ENCODE measurements at regions not wholly inside any gene's neighbourhood (a gene's known extent, or its start where the extent isn't known, plus 50 kb on each side); places are given as distances from the start of the nearest gene placed in this dataset.

- no peak for TF ChIP-seq EZH2 (IDR thresholded peaks at IDR 0.05; ENCODE audit: low read length, unreplicated experiment)
- TF ChIP-seq, protein P1, sequence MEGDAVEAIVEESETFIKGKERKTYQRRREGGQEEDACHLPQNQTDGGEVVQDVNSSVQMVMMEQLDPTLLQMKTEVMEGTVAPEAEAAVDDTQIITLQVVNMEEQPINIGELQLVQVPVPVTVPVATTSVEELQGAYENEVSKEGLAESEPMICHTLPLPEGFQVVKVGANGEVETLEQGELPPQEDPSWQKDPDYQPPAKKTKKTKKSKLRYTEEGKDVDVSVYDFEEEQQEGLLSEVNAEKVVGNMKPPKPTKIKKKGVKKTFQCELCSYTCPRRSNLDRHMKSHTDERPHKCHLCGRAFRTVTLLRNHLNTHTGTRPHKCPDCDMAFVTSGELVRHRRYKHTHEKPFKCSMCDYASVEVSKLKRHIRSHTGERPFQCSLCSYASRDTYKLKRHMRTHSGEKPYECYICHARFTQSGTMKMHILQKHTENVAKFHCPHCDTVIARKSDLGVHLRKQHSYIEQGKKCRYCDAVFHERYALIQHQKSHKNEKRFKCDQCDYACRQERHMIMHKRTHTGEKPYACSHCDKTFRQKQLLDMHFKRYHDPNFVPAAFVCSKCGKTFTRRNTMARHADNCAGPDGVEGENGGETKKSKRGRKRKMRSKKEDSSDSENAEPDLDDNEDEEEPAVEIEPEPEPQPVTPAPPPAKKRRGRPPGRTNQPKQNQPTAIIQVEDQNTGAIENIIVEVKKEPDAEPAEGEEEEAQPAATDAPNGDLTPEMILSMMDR (conservative IDR thresholded peaks at IDR 0.05; ENCODE audit: low read depth, low read length): no peak
- TF ChIP-seq EZH2phosphoT487 (IDR thresholded peaks at IDR 0.05; ENCODE audit: borderline replicate concordance, low read length): no peak
Measured at GRCh38 chr2:341912-342311, 54.0 kb upstream of the ALKAL2 start.

Measured in PC-3 (cell line).